Caki2 (cell line): ENCODE measurements at regions not wholly inside any gene's neighbourhood (a gene's known extent, or its start where the extent isn't known, plus 50 kb on each side); places are given as distances from the start of the nearest gene placed in this dataset.

Source experiments
- DNase-seq: peaks from one replicate; pipeline ENCODE4 v3.0.0-alpha.2; 2015; ENCODE audit warnings: low read depth
- in situ Hi-C: cut with HindIII; loops from 2 replicates; pipeline ENCODE4 v1.10.0; 2016; ENCODE audit warnings: low sequenced_read_pairs, low pct_unique_long_range_greater_than_20kb, mixed read lengths

DNA sequence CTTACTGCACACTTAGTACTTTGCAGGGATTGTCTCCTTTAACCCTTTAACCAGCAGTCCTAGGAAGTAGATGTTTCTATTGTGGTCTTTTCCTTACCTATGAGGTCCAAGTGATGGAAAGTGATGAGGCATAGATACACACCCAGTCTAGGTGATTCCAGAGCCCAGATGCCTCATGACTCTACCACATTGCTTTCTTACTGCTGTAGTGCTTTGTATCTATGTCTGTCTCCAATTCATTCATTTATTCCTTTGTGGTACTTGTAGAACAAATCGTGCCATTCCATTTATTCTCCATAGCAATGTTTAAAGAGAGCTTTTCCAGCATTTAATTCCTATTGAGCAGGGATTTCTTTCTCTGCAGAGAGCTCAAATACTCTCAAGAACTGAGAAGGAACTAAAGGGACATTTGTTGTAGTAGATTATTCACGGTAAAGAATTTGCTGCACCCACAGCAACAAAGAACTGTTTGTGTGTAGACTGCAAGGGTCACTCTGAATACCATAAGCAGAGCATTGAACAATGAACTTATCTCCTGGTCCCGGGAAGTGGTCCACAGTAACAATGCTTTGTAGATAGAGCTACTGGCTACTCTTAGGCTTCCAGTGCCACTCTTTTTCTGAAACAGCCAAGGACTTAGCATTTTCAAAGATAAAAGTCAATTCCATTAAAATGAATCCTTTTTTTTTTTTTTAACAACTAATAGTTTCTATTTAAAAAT is 337.0 kb downstream of the PTEN start:
- in situ Hi-C loops: no loop called here
- DNase-seq: no peak

DNA sequence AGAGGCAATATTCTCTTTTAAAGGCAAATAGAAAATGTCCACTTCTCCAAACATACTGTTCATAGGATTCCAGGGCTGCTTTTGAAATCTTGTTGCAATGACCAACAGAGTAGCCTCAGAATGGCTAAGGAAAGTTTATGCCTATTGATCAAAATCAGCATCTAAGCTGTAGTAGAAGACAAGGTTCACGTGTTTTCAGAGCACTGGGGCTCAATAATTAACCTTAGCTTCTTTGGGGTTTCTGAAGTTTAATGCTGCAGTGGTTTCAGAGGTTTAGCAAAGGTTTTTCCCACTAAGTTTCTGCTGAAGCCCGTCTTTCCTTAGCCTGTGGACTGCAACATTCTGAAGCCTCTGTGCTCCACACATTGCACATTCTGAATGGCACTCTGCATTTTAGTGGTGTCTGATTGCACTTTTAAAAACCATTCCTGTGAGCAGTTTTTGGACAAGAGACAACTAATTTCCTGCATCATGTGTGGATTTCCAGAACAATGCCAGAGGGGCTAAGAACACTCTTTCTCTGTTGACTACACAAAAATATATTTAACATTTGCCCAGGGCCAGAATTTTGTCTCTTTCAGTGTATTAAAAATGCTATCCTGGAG is 342.5 kb downstream of the PTEN start:
- no peak for DNase-seq
- in situ Hi-C loops: no loop called here

DNA sequence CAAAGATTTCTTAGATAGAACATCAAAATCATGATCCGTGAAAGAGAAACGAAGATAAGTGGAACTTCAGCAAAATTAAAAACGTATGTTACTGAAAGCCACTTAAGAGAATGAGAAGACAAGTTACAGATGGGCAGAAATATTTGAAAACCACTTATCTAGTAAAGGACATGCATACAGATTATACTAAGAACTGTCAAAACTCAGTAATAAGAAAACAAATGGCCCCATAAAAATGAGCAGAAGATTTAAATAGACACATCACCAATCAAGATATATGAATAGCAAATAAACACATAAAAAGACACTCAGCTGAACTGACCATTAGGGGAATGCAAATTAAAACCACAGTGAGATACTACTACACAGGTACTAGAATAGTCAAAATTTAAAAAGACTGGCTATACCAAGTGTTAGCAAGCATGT is 343.7 kb downstream of the PTEN start:
- in situ Hi-C loops: no loop called here
- DNase-seq: no peak

DNA sequence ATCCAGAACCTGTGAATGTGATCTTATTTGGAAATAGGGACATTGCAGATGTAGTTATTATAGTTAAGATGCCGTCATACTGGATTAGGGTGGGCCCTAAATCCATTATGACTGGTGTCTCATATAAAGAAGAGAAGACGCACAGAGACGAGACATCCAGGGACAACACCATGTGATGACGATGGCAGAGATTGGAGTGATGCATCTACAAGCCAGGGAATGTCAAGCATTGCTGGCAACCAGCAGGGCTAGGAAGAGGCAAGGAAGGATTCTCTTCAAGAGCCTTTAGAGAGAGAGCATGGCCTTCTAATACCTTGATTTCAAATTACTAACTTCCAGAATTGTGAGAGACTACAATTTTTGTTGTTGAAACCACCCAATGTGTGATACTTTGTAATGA is 345.8 kb downstream of the PTEN start:
- DNase-seq: no peak
- in situ Hi-C loops: no loop called here

DNA sequence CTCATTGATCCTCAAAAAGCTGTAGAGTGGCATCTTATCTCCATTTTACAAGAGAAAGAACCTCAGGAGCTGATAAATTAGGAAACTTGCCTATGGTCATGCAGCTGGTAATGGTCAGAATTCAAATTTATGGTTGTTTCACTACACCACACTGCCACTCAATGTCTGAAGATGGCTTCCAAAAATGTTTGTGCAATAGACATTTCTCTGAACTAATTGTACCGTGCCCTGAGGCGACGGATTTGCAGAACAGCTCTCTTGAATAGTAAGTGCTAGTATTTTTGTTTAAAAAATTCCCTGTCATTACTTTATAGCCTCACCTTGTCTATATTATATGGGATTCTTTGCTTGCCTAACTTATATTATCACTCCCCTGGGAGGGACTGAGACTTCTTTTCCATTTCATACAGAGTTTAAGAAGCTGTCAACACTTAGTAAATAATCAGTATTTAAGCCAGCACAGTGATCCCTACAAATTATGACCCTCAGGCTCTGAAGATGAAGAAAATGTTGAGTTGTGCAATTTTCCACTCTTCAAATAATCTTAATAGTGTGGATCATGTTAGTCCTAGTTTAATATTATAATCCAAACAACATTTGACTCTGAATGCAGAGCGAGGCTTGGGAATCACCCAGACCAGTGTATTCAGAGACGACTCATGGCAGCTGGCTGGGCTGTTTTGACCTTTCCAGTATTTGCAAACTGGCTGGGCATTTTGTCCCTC is 346.6 kb downstream of the PTEN start:
- DNase-seq: no peak
- in situ Hi-C loops: no loop called here

DNA sequence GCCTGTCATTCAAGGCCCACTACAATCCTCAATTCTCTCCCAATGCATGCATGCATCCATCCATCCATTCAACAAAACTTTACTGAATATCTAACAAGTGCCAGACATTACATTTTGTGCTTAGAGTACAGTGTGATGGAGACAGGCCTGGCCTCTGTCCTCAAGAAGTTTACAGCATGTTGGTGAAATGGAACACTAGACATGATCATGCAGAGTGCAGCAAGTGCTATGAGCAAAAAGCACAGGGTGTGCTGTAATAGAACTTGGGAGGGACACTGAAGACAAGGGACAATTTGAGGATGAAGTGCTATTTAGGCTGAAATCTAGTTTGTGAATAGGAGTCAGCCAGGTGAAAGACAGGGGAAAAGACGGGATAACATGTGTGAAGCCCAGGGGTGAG is 347.8 kb downstream of the PTEN start:
- DNase-seq: no peak
- in situ Hi-C loops: no loop called here

DNA sequence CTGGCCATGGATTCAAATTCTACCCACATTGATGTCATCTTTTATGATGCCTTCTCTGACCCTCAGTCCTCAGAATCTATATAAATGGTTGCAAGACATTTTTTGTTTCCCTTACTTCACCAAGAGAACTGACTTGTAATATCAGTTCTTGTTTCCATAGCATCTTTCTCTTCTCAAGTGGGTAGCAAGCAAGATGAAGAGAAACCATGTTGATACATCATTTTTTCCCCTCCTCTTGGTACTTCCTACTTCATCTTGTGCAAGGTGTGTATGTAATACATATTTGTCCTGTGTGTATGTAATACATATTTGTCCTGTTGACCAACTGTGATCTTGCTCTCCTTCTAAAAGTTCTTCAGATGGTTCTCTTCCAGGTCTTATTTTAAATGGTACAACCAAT is 348.6 kb downstream of the PTEN start:
- DNase-seq: no peak
- in situ Hi-C loops: no loop called here

DNA sequence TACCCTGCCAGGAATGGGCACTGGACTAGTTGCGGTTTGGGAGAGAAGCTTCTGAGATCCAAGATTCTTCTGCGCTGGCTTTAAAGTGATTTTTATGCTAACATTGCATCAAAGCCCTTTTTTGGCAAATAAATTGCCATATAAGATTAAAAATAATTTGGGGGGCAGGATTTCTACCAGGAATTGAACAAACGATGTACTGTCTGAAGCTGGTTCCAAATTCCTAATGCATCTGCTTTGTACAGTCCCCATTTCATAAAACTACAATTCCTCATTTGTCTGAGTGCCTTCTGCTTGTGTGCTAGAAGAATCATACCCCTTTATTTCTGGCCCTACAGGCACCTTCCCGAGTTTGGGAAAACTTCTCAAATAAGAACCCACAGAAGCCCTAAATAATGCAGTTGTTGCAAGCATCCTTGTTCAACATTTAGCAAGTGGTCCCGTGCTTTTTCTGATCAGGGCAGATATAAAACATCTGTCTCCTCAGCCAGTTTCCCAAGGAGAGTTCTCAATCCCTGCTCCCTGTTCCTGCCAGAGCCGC is 349.7 kb downstream of the PTEN start:
- in situ Hi-C loops: no loop called here

DNA sequence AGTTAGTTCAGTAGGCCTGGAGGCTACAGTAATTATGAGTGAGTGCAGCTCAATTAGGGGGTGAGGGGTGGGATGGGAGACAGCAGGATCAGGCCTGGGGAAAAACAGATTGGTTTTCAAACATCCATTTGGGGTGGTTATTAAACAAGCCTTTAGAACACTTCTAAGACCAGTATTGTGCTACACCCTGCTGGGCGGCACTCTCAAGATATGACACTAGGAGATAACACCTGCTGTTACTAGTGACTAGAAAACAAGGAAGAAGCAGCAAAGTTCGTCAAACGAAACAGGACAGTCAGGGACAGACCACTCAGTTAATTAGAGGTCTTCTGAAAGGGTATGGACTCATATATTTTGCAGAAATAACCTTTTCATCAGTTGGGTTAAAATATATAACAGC is 353.6 kb downstream of the PTEN start:
- no peak for DNase-seq
- in situ Hi-C loops: no loop called here

More for the DNA sequence above, 349.7 kb downstream of the PTEN start:
- DNase-seq: no peak

DNA sequence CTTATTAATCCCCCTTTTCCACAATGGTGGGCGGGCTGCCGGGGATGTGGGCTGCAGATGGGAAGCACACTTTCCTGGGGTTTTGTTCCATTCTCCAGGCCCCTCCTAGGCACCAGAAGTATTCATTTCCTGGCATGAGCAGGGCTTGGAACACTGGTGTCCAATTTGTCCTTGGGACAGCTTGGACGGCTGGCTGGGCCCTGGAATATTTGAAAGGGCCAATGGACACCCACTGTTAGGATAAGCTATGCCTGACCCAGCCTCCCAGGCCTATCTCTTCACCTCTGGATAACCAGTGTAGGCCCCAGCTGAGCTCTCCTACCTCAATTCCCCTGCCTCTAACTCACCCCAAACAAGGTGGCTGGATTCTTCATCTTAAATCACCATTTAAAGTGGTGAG is 354.9 kb downstream of the PTEN start:
- in situ Hi-C loops: no loop called here
- no peak for DNase-seq

DNA sequence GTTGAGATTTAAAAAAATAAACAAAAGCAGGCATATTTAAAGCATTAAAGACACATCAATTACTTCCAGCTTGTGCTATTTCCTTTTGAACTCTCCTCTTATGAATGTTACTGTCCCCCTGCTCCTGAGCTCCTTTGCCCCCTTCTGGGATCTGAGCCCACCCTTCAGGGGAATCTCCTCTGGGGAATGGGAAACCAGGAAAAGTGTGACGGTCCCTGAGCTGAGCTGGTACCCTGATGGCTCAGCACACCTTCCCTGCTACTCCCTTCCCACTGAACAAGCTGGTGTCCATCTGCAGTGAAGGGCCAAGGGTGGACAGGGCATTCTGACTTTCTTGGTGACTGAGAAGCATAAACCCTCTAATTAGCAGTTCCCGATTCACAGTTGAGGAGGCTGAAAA is 356.3 kb downstream of the PTEN start:
- in situ Hi-C loops: no loop called here
- no peak for DNase-seq

DNA sequence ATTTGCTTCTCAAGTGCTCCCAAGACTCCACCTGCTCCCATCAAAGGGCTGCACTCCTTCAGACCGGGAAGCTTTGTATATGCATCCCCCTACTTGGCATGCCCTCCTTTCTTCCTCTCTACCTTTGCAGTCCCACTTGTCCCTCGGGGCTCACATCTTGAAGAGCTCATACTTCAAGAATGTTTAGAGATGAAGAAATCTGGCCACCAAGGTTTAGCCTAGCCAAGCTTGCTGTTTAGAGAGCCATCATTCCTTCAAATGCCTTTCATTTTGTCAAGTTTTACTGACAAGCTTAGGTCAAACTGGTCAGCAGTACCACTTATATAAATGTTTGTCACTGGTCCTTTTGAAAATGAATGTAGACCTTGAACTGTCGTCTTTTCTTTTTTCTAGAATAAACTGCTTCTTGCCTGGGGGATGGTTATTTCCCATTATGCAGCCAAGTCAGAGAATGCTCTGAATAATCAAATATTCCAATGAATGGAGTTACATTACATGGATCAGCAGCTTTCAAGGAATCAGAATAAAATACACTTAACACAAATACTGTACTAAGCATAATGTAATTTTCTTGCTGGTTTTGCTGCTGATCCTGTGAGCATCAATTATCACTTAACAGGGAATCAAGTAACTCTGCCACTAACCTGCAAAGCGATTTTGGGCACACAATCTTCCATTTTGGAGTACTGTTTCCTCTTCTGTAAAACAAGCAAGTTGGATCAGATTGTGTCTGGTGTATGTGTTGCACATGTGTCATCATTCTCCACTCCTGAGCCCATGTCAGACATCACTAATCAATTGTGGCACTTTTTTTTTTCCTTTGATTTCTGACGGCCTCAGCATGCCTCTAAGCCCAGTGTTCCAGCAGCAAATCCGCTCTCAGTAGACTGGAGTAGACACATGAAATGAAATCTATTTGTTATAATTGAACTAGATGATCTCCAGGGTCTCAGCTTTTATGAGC is 357.9 kb downstream of the PTEN start:
- in situ Hi-C loops: no loop called here
- DNase-seq: no peak

DNA sequence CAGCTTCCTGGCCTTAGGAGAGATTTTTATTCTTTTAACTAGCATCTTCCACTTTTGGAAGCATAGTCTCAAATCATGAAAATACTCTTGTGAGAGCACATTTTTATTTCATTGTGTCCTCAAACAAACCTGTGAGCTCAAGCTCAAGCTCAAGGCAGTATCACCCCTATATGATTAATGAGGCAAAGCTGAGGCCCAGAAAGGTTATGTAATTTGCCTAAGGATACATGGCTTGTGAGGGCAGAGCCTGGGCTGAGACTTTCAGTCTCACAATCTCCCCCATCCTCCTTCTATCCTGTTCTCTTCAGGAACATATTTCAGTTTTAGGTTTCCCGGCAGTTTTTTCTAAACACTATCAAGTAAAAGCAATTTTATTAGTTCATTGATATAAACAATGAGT is 359.5 kb downstream of the PTEN start:
- DNase-seq: no peak
- in situ Hi-C loops: no loop called here
